ENCODE measurements at regions not wholly inside any gene's neighbourhood (a gene's known extent, or its start where the extent isn't known, plus 50 kb on each side); places are given as distances from the start of the nearest gene placed in this dataset.

DNA sequence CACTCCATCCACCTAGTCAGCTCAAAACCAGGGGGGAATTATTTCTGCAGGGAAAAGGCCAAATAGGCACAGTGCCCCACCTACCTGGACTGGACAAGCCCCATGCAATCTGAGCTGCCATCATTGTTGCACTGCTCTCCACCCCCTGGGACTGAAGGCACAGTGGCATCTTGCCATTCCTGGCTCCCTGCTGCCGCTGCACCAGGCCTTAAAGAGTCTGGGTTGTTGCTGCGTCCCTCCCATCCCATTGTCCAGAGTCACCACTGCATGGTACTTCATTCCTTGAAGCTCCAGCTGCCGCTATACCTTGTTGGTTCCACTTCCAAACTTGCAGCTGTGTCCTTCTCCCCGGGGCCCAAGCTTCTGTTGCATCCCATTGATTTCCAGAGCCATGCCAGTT is 629.7 kb downstream of the STIM2 start:
- no peak for DNase-seq (ENCODE audit: low read depth, low spot score)

DNA sequence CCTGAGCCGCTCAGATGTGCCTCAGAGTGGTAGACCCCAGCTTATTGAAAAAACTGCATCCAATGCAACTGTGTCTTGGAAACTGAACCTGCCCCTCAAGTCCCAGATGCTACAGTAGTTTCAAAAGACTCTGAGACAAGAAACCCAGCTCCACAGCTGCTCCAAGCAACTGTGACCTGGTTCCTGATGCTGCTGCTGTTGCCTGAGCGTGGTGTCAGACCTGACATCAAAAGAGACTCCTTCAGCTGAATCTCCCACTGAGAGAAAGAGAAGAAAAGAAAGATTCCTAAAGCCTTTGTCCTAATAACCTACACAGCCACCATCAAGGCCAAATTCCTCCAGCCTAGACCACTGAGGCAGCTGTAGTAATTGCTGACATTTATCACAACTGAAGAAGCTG is 630.1 kb downstream of the STIM2 start:
- no peak for DNase-seq (ENCODE audit: low read depth, low spot score)

DNA sequence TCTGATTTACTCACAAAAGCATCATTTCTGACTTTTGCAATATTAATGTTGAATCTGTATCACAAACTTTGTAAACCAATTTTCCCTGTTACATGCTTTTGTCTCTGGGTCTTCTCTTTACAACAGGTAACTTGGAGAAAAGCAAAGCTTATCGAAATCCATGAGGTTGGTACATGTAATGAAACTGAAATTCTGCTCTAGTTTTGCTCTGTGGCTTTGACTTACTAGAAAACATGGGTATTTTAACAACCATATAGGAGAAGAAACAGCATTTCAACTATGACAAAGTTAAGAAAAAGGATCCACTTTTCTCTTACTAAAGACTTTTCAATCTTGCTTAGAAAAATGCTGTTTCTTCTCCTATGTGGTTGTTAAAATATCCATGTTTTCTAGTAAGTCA is 645.8 kb downstream of the STIM2 start:
- DNase-seq (ENCODE audit: low read depth, low spot score), result no peak

GRCh38 chr4:27514711-27515110 is 654.1 kb downstream of the STIM2 start:
- DNase-seq (ENCODE audit: low read depth, low spot score), result no peak

DNA sequence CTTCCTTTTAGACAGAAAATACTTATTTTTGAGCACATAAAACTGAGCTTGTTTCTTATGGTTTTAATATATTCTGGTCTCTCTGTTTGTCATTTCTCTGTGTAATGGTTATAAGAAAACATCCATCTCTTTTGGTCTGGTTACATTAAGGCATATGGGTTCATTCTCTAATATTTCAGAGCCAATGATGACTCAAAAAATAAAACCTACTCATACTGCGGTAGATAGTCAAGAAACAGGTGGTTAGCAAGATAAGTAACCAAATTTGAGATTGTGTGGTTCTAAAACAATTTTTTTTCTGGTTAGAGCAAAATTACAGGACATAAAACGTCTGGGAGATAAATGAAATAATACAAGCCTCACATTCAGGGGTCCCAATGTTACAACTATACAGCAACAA is 654.5 kb downstream of the STIM2 start:
- no peak for DNase-seq (ENCODE audit: low read depth, low spot score)

- DNase-seq (ENCODE audit: low read depth, low spot score), result no peak
These were observed 658.2 kb downstream of the STIM2 start for GRCh38 chr4:27518876-27519275.

DNA sequence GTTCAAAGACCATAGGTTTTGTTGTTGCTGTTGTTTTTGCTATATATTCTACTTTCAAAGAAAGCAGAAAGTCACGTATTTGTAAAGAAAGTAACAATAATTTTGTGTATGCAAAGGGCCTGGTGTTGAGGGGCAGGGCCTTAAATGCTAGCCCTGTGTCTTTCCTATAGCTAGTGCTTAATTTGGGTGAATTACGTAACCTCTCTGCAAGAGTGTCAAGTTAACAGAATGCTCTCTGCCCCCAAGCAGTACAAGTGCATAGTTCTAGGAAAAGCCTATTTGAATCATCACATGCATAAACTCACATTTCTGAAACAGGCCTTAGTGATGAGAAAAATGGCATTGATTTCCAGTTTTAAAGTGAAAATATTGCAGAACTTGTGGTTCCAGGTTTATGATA is 663.6 kb downstream of the STIM2 start:
- no peak for DNase-seq (ENCODE audit: low read depth, low spot score)

- DNase-seq (ENCODE audit: low read depth, low spot score), result no peak
These were observed 673.8 kb downstream of the STIM2 start for GRCh38 chr4:27534488-27534887.

- no peak for DNase-seq (ENCODE audit: low read depth, low spot score)
These were observed 707.8 kb downstream of the STIM2 start for GRCh38 chr4:27568236-27568951.

DNA sequence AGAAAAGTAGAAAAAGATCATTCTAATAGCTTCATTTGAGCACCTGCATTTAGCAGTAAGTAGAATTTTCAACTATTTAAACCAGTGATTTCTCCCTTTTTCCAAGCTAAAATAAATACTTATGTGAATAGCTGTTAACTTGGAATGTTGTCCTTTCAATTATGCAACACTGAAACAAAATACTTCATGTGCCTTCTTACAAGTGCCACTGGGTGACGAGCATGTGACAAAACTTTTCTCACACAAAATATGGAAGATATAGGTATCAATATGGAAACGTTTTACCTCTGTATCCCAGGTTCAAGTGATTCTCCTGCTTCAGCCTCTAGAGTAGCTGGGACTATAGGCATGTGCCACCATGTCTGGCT is 708.3 kb downstream of the STIM2 start:
- no peak for DNase-seq (ENCODE audit: low read depth, low spot score)

DNA sequence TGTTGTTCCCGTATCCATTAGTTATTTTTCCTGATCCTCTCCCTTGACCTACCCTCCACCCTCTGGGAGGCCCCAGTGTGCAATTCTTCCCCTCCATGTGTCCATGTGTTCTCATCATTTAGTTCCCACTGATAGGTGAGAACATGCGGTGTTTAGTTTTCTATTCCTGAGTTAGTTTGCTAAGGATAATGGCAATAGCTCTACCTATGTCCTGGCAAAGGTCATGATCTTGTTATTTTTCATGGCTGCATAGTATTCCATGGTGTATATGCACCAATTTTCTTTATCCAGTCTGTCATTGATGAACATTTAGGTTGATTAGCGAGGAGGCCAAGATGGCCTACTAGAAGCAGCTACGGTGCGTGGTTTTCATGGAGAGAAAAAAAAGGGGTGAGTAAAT is 714.1 kb downstream of the STIM2 start:
- no peak for DNase-seq (ENCODE audit: low read depth, low spot score)

DNA sequence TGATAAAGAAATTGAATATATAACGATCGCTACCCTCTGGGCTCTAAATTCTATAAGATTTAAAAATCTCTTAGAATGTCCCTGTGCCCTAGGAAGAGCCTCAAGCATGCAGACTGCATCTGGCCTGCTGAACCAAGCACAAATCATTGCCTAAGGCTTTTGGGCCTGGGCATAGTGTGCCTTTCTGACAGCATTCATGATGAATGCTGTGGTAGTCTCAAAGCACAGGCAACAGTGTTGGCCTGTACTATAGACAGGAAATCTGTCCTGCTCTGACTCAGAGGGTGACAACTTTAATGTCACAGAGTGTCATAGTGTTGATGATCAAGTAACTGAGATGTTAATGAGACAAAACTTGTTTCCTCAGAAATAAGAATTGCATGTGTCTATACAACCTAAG is 717.3 kb downstream of the STIM2 start:
- DNase-seq (ENCODE audit: low read depth, low spot score), result no peak

- DNase-seq (ENCODE audit: low read depth, low spot score), result no peak
These were observed 732.1 kb downstream of the STIM2 start for GRCh38 chr4:27592738-27593137.

DNA sequence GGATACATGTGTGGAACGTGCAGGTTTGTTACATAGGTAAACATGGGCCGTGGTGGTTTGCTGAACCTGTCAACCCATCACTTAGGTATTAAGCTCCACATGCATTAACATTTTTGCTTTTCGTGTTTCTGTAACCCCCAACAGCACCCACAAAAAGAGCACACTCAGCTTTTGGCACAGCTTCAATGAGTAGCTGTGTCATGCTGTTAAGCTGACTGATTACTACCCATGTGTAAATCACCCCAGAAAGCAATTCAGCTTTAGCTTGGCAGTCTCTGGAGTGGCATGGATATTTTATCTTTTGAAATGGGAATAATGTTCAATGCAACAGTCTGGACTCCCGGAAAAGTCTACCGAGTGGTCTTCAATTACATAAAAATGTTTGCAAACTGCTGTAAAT is 734.3 kb downstream of the STIM2 start:
- DNase-seq (ENCODE audit: low read depth, low spot score), result no peak

- no peak for DNase-seq (ENCODE audit: low read depth, low spot score)
These were observed 735.1 kb downstream of the STIM2 start for GRCh38 chr4:27595571-27596360.

DNA sequence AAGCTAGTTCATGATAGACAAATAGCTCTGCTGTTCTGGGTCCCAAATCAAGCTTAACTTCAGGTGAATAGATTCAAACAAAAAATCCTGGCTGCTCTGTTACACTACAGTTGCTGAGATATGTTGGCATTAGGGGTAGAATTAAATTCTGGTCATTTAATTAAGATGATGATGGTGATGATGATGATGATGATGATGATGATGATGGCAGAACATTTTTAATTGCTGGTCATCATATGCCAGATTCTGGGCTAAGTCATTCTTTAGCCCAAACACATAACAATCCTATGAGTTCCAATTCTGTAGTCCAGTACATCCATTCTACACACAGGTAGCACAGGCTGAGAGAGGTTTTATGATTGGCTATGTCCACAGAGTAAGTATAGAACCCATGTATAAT is 741.5 kb downstream of the STIM2 start:
- no peak for DNase-seq (ENCODE audit: low read depth, low spot score)

DNA sequence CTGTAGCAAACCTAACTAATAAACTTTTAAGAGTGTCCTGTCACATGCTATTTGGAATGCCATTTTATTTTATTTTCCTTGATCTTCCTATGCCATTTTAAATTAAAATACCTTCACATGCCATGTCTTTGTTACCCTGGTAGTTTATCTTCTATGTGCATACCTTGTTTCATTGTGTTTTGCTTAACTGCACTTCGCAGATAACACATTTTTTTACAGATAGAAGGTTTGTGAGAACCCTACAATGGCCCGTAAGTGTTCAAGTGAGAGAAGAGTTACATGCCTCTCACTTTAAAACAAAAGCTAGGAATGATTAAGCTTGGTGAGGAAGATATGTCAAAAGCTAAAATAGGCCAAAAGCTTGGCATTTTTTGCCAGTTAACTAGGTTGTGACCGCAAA is 744.1 kb downstream of the STIM2 start:
- DNase-seq (ENCODE audit: low read depth, low spot score), result no peak

- DNase-seq (ENCODE audit: low read depth, low spot score), result no peak
These were observed 755.5 kb downstream of the STIM2 start for GRCh38 chr4:27616166-27616565.

DNA sequence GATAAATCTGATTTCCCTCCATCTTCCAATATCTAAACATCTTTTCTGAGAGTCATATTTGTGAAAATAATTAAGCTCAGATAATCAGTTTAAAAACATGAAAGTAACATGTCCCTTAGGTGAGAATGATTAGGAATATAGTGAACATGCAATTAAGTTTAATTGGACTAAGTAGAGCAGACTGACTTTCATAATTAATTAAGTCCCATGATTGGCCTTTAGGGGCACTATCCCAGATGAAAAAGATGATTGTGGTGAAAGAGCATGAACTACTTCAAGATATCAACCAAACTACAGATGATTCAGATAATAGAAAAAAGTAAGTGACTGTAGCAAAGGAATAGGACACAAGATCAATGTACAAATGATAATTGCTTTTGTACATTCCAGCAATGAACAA is 758.8 kb downstream of the STIM2 start:
- no peak for DNase-seq (ENCODE audit: low read depth, low spot score)

GRCh38 chr4:27620886-27621285 is 760.2 kb downstream of the STIM2 start:
- DNase-seq (ENCODE audit: low read depth, low spot score), result no peak

DNA sequence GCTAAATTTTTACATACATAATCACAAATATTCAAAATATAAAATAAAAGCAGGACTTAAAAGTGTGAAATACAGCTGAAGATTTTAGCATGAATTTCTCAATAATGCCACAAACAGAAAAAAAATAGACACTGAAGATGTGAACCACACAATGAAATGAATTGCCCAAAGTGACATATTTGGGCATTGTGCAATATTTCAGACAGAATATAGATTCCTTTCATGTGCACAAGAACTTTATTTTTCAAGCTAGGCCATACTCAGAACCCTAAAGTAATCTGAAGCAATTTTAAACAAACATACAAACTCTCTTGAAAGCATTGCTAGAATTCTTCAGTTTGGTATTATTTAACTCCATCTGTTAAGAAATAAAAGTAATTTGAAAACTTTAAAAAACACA is 764.1 kb downstream of the STIM2 start:
- no peak for DNase-seq (ENCODE audit: low read depth, low spot score)

GRCh38 chr4:27628609-27629008 is 768.0 kb downstream of the STIM2 start:
- DNase-seq (ENCODE audit: low read depth, low spot score), result no peak

GRCh38 chr4:27629532-27630225 is 769.0 kb downstream of the STIM2 start:
- no peak for DNase-seq (ENCODE audit: low read depth, low spot score)
